ENCODE measurements at regions not wholly inside any gene's neighbourhood (a gene's known extent, or its start where the extent isn't known, plus 50 kb on each side); places are given as distances from the start of the nearest gene placed in this dataset.

GRCh38 chr14:55832974-55833373 is 253.0 kb downstream of the KTN1 start:
- Histone ChIP-seq H3K4me3 (ENCODE audit: low read length) (no peak overlapping the region), H3K27ac (ENCODE audit: low read depth in 1 of 2, low read length in 2 of 2) (no peak overlapping the region), H3K27me3 (ENCODE audit: control insufficient read depth in 1 of 2, insufficient read depth in 2 of 2, low read length in 2 of 2) (peaks cover 2 to 4% of the 10 kb centered on the region in 2 experiments), H3K9me3 (ENCODE audit: control insufficient read depth in 1 of 2, insufficient read depth in 1 of 2, low read length in 2 of 2) (no peaks in the 10 kb centered on the region), H3K36me3 (ENCODE audit: insufficient read depth, low read length) (no peaks in the 10 kb centered on the region), H3K4me1 (ENCODE audit: insufficient read depth, low read length) (no peaks in the 10 kb centered on the region)
- no peaks in the 10 kb centered on the region for H3K4me1 Mint-ChIP-seq (ENCODE audit: low read depth)
- H3K4me3 Mint-ChIP-seq = no peak overlapping the region
- TF ChIP-seq CTCF (IDR thresholded peaks at IDR 0.05) = no peak
- intact Hi-C loops (cut with DNase I, micrococcal nuclease) = loop anchor here in 1 of 2 experiments (1.0 kb wide), 1 partner anchor 31 kb away; no protein-coding TSS in a partner anchor
- DNase-seq (no peak), ATAC-seq (ENCODE audit: poor library complexity) (no peak)
- no peaks in the 10 kb centered on the region for H3K9me3 Mint-ChIP-seq
- H3K36me3 Mint-ChIP-seq (ENCODE audit: low read depth) = no peaks in the 10 kb centered on the region
- H3K27ac Mint-ChIP-seq = no peak overlapping the region
- POLR2A ChIA-PET = interaction anchor here (0.6 kb wide), 1 partner anchor 535 kb away, joined by 3 read pairs; no protein-coding TSS in a partner anchor
- H3K27me3 Mint-ChIP-seq = no peaks in the 10 kb centered on the region
- CTCF ChIA-PET = no interaction called here

GRCh38 chr14:55834390-55834789 is 254.4 kb downstream of the KTN1 start:
- Mint-ChIP-seq H3K27me3 (no peaks in the 10 kb centered on the region), H3K4me3 (no peak overlapping the region), H3K4me1 (ENCODE audit: low read depth) (no peaks in the 10 kb centered on the region), H3K36me3 (ENCODE audit: low read depth) (no peaks in the 10 kb centered on the region), H3K9me3 (no peaks in the 10 kb centered on the region), H3K27ac (no peak overlapping the region)
- ATAC-seq (ENCODE audit: poor library complexity) = no peak
- no peak for DNase-seq
- Histone ChIP-seq H3K4me1 (ENCODE audit: insufficient read depth, low read length) (no peaks in the 10 kb centered on the region), H3K9me3 (ENCODE audit: control insufficient read depth in 1 of 2, insufficient read depth in 1 of 2, low read length in 2 of 2) (peaks cover 0 to 4% of the 10 kb centered on the region in 2 experiments), H3K36me3 (ENCODE audit: insufficient read depth, low read length) (no peaks in the 10 kb centered on the region), H3K4me3 (ENCODE audit: low read length) (no peak overlapping the region), H3K27me3 (ENCODE audit: control insufficient read depth in 1 of 2, insufficient read depth in 2 of 2, low read length in 2 of 2) (peaks cover 2 to 4% of the 10 kb centered on the region in 2 experiments), H3K27ac (ENCODE audit: low read depth in 1 of 2, low read length in 2 of 2) (no peak overlapping the region)
- no peak for TF ChIP-seq CTCF (IDR thresholded peaks at IDR 0.05)
- ChIA-PET CTCF (no interaction called here), POLR2A (no interaction called here)
- intact Hi-C loops (cut with DNase I, micrococcal nuclease) = no loop called here

- intact Hi-C loops (cut with DNase I, micrococcal nuclease) = no loop called here
- H3K27ac ChIP-seq (ENCODE audit: low read depth in 1 of 2, low read length in 2 of 2) = no peak overlapping the region
- peaks cover 0 to 7% of the 10 kb centered on the region in 2 experiments for H3K9me3 ChIP-seq (ENCODE audit: control insufficient read depth in 1 of 2, insufficient read depth in 1 of 2, low read length in 2 of 2)
- no peak overlapping the region for H3K4me3 ChIP-seq (ENCODE audit: low read length)
- no peaks in the 10 kb centered on the region for H3K27me3 Mint-ChIP-seq
- no peaks in the 10 kb centered on the region for H3K4me1 Mint-ChIP-seq (ENCODE audit: low read depth)
- no peak overlapping the region for H3K4me3 Mint-ChIP-seq
- ChIA-PET POLR2A (no interaction called here), CTCF (no interaction called here)
- no peaks in the 10 kb centered on the region for H3K4me1 ChIP-seq (ENCODE audit: insufficient read depth, low read length)
- DNase-seq = no peak
- TF ChIP-seq CTCF (IDR thresholded peaks at IDR 0.05) = no peak
- peaks cover 2 to 4% of the 10 kb centered on the region in 2 experiments for H3K27me3 ChIP-seq (ENCODE audit: control insufficient read depth in 1 of 2, insufficient read depth in 2 of 2, low read length in 2 of 2)
- no peaks in the 10 kb centered on the region for H3K36me3 Mint-ChIP-seq (ENCODE audit: low read depth)
- no peaks in the 10 kb centered on the region for H3K36me3 ChIP-seq (ENCODE audit: insufficient read depth, low read length)
- no peaks in the 10 kb centered on the region for H3K9me3 Mint-ChIP-seq
- H3K27ac Mint-ChIP-seq = no peak overlapping the region
- no peak for ATAC-seq (ENCODE audit: poor library complexity)
Observed at GRCh38 chr14:55835985-55836384, 256.0 kb downstream of the KTN1 start.
